ENCODE measurements at regions not wholly inside any gene's neighbourhood (a gene's known extent, or its start where the extent isn't known, plus 50 kb on each side); places are given as distances from the start of the nearest gene placed in this dataset.

DNA sequence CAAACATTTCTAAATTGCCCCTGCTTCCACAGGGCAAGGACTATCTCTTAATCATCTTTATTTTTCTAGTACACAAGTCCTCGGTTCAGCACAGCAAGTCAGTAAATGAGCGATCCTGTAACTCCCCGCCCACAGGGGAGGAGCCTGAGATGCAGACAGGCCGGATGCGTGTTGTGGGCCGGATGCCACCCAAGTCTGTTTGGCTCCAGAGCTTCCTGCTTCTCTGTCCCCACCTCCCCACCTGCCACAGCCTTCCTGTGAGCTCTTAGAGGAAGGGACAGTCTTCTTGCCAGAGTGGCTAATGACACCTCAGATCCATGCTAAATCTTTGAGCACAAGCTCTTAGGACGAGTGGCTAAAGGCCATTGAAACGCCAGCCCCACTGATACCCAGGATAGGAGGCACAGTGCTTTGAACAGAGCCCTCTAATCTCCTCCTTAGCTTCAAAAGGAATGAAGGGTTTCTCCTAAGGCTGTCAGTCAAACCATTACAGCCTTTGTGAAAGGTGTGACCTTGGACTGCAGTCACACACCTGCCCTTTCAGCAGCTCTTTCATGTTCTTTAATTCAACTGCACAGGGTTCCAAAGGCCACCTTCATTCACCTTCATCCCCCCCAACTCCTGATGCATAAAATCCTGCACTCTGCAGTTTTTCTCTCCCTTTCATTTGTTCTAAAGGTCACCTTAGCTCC, 264.3 kb downstream of the TFAP2C start:
- Histone ChIP-seq H3K9me3 (ENCODE audit: low read length) (no peaks in the 10 kb centered on the region), H3K27ac (ENCODE audit: low read depth, low read length, poor library complexity, severe bottlenecking) (no peak overlapping the region), H3K9me2 (ENCODE audit: insufficient read depth, low read length) (no peaks in the 10 kb centered on the region), H4K20me1 (ENCODE audit: insufficient read depth, low read length) (no peaks in the 10 kb centered on the region), H3K4me3 (ENCODE audit: low read depth, low read length, poor library complexity, severe bottlenecking) (no peak overlapping the region), H3K79me2 (ENCODE audit: insufficient read depth, low read depth, low read length) (no peaks in the 10 kb centered on the region), H3K4me1 (ENCODE audit: insufficient read depth, low read length, poor library complexity, severe bottlenecking) (peaks cover 11% of the 10 kb centered on the region), H2AFZ (ENCODE audit: low read length) (peak overlapping the region; percentile 57; the same call in 1 of the 2 replicates), H3K4me2 (ENCODE audit: low read length) (no peak overlapping the region; the same call in 1 of the 2 replicates), H3K36me3 (ENCODE audit: insufficient read depth, low read length) (no peaks in the 10 kb centered on the region)
- intact Hi-C loops (cut with micrococcal nuclease; ENCODE audit: unreplicated experiment) = no loop called here
- ChIA-PET CTCF (ENCODE audit: unreplicated experiment) (no interaction called here), POLR2A (interaction anchor here (0.6 to 0.7 kb wide), 2 partner anchors 23 to 1429 kb away, joined by 3 read pairs; no protein-coding TSS in a partner anchor)
- no TSS peak for BruUV-seq (replicated peaks)
- peak; percentile 56 for DNase-seq (ENCODE audit: low spot score)
- TF ChIP-seq, protein P1, sequence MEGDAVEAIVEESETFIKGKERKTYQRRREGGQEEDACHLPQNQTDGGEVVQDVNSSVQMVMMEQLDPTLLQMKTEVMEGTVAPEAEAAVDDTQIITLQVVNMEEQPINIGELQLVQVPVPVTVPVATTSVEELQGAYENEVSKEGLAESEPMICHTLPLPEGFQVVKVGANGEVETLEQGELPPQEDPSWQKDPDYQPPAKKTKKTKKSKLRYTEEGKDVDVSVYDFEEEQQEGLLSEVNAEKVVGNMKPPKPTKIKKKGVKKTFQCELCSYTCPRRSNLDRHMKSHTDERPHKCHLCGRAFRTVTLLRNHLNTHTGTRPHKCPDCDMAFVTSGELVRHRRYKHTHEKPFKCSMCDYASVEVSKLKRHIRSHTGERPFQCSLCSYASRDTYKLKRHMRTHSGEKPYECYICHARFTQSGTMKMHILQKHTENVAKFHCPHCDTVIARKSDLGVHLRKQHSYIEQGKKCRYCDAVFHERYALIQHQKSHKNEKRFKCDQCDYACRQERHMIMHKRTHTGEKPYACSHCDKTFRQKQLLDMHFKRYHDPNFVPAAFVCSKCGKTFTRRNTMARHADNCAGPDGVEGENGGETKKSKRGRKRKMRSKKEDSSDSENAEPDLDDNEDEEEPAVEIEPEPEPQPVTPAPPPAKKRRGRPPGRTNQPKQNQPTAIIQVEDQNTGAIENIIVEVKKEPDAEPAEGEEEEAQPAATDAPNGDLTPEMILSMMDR (conservative IDR thresholded peaks at IDR 0.05; ENCODE audit: low read length) = no peak
- no peak for TF ChIP-seq EZH2phosphoT487 (IDR thresholded peaks at IDR 0.05; ENCODE audit: borderline replicate concordance, low read depth, low read length)

DNA sequence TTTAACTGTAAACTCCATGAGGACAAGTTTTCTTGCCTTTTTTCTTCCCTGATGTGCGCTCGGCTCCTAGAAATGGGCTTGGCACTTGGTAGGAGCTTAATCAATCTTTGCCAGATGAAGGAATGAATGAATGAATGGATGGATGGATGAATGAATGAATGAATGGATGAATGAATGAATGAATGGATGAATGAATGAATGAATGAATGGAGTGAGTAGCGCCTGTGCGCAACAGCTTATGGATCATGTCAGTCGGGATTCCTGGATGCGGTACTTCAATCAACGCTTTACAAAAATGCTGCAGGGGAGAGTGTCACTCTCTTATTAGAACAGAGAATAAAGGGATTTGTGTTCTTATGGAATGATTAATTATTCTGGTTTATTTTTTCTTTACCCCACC, 267.3 kb downstream of the TFAP2C start:
- Histone ChIP-seq H3K79me2 (ENCODE audit: insufficient read depth, low read depth, low read length) (no peaks in the 10 kb centered on the region), H3K4me2 (ENCODE audit: low read length) (no peak overlapping the region), H2AFZ (ENCODE audit: low read length) (no peak overlapping the region), H3K4me1 (ENCODE audit: insufficient read depth, low read length, poor library complexity, severe bottlenecking) (peaks cover 11% of the 10 kb centered on the region), H4K20me1 (ENCODE audit: insufficient read depth, low read length) (no peaks in the 10 kb centered on the region), H3K9me3 (ENCODE audit: low read length) (no peaks in the 10 kb centered on the region), H3K27ac (ENCODE audit: low read depth, low read length, poor library complexity, severe bottlenecking) (no peak overlapping the region), H3K9me2 (ENCODE audit: insufficient read depth, low read length) (no peaks in the 10 kb centered on the region), H3K4me3 (ENCODE audit: low read depth, low read length, poor library complexity, severe bottlenecking) (no peak overlapping the region), H3K36me3 (ENCODE audit: insufficient read depth, low read length) (no peaks in the 10 kb centered on the region)
- DNase-seq (ENCODE audit: low spot score) = no peak
- TF ChIP-seq, protein P1 (conservative IDR thresholded peaks at IDR 0.05; ENCODE audit: low read length) = no peak
- no peak for TF ChIP-seq EZH2phosphoT487 (IDR thresholded peaks at IDR 0.05; ENCODE audit: borderline replicate concordance, low read depth, low read length)
- ChIA-PET POLR2A (no interaction called here), CTCF (ENCODE audit: unreplicated experiment) (no interaction called here)
- intact Hi-C loops (cut with micrococcal nuclease; ENCODE audit: unreplicated experiment) = no loop called here
- BruUV-seq (replicated peaks) = no TSS peak

DNA sequence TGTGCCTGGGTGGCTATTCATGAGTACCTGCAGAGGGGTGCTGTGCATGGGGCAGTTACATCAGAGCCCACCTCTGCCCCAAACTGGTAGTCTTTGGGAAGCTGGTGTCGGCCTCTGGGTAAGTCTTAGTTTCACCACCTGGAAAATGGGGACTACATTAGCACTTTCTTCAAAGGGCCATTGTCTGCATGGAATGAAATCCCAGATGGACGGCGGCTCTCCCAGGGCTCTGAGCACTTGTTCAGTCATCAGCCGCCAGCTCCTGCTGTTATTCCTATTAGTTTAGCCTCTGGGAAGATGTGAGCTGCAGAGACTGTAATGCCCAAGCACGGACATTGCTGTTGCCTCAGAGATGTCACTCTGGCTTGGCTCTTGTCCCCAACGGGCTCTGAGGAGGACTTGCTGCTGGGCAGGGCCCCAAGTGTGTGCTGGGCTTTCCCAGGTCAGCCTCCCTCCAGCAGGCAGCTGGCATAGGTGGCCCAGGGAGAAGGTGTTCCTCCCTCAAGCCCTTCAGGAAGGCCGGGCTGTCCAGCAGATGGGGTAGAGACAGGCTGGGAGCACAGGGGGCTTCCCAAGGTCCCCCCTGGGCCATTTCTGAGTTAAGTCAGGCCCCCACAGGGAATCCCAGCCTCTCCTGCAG, 268.3 kb downstream of the TFAP2C start:
- H3K9me2 ChIP-seq (ENCODE audit: insufficient read depth, low read length) = no peaks in the 10 kb centered on the region
- H4K20me1 ChIP-seq (ENCODE audit: insufficient read depth, low read length) = no peaks in the 10 kb centered on the region
- no peak for DNase-seq (ENCODE audit: low spot score)
- H2AFZ ChIP-seq (ENCODE audit: low read length) = no peak overlapping the region
- intact Hi-C loops (cut with micrococcal nuclease; ENCODE audit: unreplicated experiment) = no loop called here
- no peaks in the 10 kb centered on the region for H3K36me3 ChIP-seq (ENCODE audit: insufficient read depth, low read length)
- CTCF ChIA-PET (ENCODE audit: unreplicated experiment) = no interaction called here
- no peak overlapping the region for H3K4me2 ChIP-seq (ENCODE audit: low read length)
- H3K27ac ChIP-seq (ENCODE audit: low read depth, low read length, poor library complexity, severe bottlenecking) = no peak overlapping the region
- H3K79me2 ChIP-seq (ENCODE audit: insufficient read depth, low read depth, low read length) = no peaks in the 10 kb centered on the region
- BruUV-seq (replicated peaks) = no TSS peak
- H3K4me3 ChIP-seq (ENCODE audit: low read depth, low read length, poor library complexity, severe bottlenecking) = no peak overlapping the region
- TF ChIP-seq EZH2phosphoT487 (IDR thresholded peaks at IDR 0.05; ENCODE audit: borderline replicate concordance, low read depth, low read length) = no peak
- TF ChIP-seq, protein P1 (conservative IDR thresholded peaks at IDR 0.05; ENCODE audit: low read length) = no peak
- no peaks in the 10 kb centered on the region for H3K9me3 ChIP-seq (ENCODE audit: low read length)
- POLR2A ChIA-PET = no interaction called here
- H3K4me1 ChIP-seq (ENCODE audit: insufficient read depth, low read length, poor library complexity, severe bottlenecking) = peaks cover 11% of the 10 kb centered on the region

All from OCI-LY7 (cell line).